ENCODE measurements at regions not wholly inside any gene's neighbourhood (a gene's known extent, or its start where the extent isn't known, plus 50 kb on each side); places are given as distances from the start of the nearest gene placed in this dataset.

DNA sequence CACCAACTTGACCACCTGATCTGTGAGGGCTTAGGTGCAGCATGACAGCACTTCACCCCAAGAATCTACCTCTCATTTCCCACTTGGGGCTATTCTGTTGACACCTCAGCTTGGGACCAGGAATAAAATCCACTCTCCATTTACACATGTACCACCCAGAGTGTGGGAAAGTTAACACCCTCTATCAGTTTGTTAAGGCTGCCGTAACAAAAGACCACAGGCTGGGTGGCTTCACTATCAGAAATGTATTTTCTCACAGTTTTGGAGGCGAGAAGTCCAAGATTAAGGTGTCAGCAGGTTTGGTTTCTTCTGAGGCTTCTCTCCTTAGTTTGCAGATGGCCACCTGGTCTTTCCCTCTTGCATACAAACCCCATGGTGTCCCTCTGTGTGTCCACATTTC lies 277.7 kb upstream of the ERBB4 start:
- no peaks in the 10 kb centered on the region for H3K27me3 ChIP-seq
- no peaks in the 10 kb centered on the region for H3K9me3 ChIP-seq
- H3K36me3 ChIP-seq: no peaks in the 10 kb centered on the region
- no peaks in the 10 kb centered on the region for H3K4me1 ChIP-seq
- no peak overlapping the region for H3K4me3 ChIP-seq
- no peak overlapping the region for H3K27ac ChIP-seq
- TF ChIP-seq, protein P1, sequence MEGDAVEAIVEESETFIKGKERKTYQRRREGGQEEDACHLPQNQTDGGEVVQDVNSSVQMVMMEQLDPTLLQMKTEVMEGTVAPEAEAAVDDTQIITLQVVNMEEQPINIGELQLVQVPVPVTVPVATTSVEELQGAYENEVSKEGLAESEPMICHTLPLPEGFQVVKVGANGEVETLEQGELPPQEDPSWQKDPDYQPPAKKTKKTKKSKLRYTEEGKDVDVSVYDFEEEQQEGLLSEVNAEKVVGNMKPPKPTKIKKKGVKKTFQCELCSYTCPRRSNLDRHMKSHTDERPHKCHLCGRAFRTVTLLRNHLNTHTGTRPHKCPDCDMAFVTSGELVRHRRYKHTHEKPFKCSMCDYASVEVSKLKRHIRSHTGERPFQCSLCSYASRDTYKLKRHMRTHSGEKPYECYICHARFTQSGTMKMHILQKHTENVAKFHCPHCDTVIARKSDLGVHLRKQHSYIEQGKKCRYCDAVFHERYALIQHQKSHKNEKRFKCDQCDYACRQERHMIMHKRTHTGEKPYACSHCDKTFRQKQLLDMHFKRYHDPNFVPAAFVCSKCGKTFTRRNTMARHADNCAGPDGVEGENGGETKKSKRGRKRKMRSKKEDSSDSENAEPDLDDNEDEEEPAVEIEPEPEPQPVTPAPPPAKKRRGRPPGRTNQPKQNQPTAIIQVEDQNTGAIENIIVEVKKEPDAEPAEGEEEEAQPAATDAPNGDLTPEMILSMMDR (IDR thresholded peaks at IDR 0.05): no peak
- no peak for TF ChIP-seq POLR2A (IDR thresholded peaks at IDR 0.05)
- DNase-seq: no peak

DNA sequence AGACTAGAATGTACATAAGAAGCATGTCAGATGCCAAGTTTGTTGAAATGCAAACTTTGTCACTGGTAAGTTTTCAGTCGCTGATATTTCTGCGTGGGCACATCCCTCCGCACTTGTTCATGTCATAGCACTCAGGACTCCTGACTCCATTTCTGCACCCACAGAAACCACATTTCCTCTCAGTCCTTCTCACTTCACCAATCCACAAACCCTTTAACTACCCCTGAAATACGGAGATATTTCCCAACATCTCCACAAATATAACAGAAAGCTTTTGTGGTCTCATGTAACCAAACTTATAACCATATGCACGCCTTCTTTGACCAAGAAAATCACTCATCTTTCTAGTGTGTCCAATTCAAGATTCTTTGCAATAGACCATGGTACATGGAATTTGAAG lies 276.9 kb upstream of the ERBB4 start:
- Histone ChIP-seq H3K27me3 (no peaks in the 10 kb centered on the region), H3K27ac (no peak overlapping the region), H3K9me3 (no peaks in the 10 kb centered on the region), H3K4me1 (no peaks in the 10 kb centered on the region), H3K36me3 (no peaks in the 10 kb centered on the region), H3K4me3 (no peak overlapping the region)
- DNase-seq: no peak
- TF ChIP-seq, protein P1 (IDR thresholded peaks at IDR 0.05): no peak
- no peak for TF ChIP-seq POLR2A (IDR thresholded peaks at IDR 0.05)

DNA sequence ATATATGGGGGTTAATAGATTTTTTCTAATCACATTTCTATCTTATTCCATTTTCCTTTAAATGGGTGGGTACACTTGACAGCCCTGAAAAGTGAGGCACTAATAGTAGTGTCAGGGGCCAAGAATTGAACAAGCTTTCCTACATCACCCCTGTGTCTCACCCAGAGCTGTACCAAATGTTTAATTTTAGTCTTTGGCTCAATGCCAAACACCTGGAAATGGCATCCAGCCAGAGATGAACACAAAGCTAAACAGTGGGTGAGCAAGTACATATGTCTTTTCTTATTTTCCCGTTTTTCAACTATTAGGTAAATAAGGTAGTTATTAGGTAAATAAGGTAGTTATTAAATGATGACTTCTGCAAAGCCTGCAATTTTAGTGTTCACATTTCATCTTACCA lies 276.3 kb upstream of the ERBB4 start:
- no peaks in the 10 kb centered on the region for H3K4me1 ChIP-seq

DNA sequence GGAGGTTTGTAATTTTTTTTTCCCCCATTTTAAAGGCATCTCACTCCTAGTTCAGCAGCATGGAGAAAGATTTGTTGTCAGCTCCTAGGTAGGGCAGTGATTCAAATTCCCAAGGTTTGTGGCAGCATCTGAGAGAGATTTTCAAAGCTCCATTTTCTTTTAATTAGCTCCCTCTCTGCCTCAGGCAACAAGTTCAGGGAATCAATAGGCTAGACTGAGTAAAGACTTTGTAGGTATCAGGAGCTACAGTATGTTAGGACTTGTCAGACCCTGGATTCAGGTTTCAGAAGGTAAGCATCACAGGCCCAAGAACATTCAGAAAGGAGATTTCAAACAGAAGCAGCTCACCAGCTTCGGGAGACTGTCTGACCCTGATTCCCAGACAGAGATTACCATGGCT lies 273.3 kb upstream of the ERBB4 start:
- H3K4me3 ChIP-seq: no peak overlapping the region
- no peaks in the 10 kb centered on the region for H3K27me3 ChIP-seq
- no peaks in the 10 kb centered on the region for H3K9me3 ChIP-seq
- no peak overlapping the region for H3K27ac ChIP-seq
- no peaks in the 10 kb centered on the region for H3K36me3 ChIP-seq
- DNase-seq: no peak
- TF ChIP-seq POLR2A (IDR thresholded peaks at IDR 0.05): no peak
- TF ChIP-seq, protein P1 (IDR thresholded peaks at IDR 0.05): no peak
- no peaks in the 10 kb centered on the region for H3K4me1 ChIP-seq

More for the DNA sequence above, 276.3 kb upstream of the ERBB4 start:
- H3K4me3 ChIP-seq: no peak overlapping the region
- no peaks in the 10 kb centered on the region for H3K27me3 ChIP-seq
- H3K27ac ChIP-seq: no peak overlapping the region
- no peak for DNase-seq
- no peaks in the 10 kb centered on the region for H3K36me3 ChIP-seq
- no peaks in the 10 kb centered on the region for H3K9me3 ChIP-seq
- no peak for TF ChIP-seq POLR2A (IDR thresholded peaks at IDR 0.05)
- TF ChIP-seq, protein P1 (IDR thresholded peaks at IDR 0.05): no peak

DNA sequence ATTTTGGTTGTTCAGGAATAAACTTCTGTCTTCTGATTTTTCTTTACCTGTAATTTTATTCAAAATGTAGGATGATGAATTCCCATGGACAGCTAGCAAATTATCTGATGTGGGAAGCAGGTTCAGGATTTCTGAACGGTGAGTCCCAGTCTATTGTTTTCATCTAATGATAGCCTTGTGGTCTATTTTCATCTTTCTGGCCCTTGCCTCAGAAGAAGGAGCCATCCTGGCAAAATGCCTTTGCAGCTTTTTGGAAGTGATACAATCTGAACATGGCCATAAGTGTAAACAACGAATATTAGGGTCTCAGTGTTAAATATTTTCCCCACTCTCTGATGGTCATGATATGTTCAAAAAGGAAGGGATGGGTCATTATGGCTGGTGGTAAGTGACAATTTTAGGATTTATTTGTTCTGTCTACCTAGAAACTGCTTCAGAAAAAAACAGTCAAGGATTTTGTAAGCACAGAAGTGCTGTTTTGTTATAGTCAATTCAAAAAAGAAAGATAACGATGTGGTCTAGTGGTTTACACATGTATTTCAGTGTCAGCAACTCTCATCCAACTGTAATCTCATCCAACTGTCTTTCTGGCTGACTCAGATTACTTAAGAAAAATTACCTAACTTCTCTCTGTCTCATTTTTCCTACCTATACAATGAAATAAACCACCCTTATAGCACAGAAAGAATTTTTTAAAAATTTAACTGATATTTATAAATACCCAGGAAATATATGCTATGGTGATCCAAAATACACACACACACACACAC lies 272.6 kb upstream of the ERBB4 start:
- H3K27ac ChIP-seq: no peak overlapping the region
- H3K4me3 ChIP-seq: no peak overlapping the region

More for the DNA sequence above, 272.6 kb upstream of the ERBB4 start:
- Histone ChIP-seq H3K9me3 (no peaks in the 10 kb centered on the region), H3K4me1 (no peaks in the 10 kb centered on the region), H3K27me3 (no peaks in the 10 kb centered on the region), H3K36me3 (no peaks in the 10 kb centered on the region)
- no peak for DNase-seq
- TF ChIP-seq, protein P1 (IDR thresholded peaks at IDR 0.05): no peak
- no peak for TF ChIP-seq POLR2A (IDR thresholded peaks at IDR 0.05)

Measured in Peyer's patch (tissue), 4 donors.